Stimulated activated CD4-positive, alpha-beta T cell treated with anti-CD3 and anti-CD28 coated beads, Interleukin-1b, Interleukin-23, amount 100 ng/mL, for 24 hours (primary cell): ENCODE measurements at regions not wholly inside any gene's neighbourhood (a gene's known extent, or its start where the extent isn't known, plus 50 kb on each side); places are given as distances from the start of the nearest gene placed in this dataset.
"Not testable (repeated sequence)": the region's sequence is repeated elsewhere in the genome, so short reads cannot be mapped to it uniquely, and the experiment has no call there.

Source experiments
- DNase-seq, 4 experiments: peaks; one replicate each; pipeline ENCODE4 v3.0.0-alpha.2; 2020; ENCODE audit warnings: low read depth in 4 of 4, low spot score in 1 of 4

DNA sequence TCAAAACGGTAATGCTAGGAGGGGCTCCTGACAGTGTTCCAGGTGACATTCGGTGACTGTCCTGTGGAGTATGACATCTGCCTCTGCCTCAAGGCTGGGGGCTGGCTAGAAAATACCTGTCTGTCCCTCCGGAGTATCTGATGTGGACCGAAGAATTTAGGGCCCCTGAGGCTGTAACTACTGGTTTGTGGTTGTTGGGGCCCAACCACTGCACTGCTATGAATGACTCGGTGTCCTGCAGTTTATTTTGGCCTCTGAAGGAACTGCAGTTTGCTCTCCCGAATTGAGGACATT is 198.9 kb upstream of the CAND1 start:
- no peak for DNase-seq

DNA sequence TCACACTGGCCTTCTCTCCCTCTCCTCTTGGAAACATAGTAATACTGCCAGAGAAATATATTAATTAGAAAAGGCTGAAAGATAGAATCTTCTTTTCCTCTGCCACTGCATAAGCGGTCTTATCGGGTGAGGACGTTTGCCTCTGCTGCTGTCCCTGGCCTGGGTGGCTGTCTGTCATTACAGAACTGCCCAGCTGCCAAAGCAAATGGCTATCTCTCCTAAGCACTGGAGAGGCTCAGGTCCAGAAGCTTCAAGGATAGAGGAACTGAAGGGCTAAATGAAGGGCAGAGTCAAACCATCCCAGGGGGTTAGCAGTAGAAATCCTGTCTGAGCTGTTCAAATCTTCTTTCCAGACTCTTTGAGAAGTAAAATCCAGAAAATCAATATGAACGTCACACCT is 198.6 kb upstream of the CAND1 start:
- DNase-seq: no peak

DNA sequence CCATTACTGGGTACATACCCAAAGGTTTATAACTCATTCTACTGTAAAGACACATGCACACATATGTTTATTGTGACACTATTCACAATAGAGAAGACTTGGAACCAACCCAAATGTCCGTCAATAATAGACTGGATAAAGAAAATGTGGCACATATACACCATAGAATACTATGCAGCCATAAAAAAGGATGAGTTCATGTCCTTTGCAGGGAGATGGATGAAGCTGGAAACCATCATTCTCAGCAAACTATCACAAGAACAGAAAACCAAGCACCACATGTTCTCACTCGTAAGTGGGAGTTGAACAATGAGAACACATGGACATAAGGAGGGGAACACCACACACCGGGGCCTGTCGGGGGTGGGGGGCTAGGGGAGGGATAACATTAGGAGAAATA is 196.9 kb upstream of the CAND1 start:
- DNase-seq: not testable (repeated sequence)

DNA sequence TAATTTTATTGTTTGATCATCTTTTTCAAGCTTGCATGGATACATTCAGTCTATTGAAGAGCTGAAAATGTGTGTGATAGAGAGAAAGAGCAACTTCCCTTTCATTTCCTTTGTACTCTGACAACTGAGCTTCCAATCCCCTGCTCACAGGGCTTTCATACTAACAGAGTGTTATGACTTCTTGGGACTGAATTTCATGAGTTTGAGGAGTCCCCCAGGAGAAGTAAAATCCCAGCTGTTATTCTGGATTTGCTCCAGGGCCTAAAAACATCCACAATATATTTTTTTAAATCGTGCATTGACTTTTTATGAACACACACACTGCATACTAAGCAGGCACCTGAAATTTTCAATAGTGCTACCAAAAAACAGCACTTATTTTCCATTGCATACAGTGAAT is 195.8 kb upstream of the CAND1 start:
- no peak for DNase-seq

DNA sequence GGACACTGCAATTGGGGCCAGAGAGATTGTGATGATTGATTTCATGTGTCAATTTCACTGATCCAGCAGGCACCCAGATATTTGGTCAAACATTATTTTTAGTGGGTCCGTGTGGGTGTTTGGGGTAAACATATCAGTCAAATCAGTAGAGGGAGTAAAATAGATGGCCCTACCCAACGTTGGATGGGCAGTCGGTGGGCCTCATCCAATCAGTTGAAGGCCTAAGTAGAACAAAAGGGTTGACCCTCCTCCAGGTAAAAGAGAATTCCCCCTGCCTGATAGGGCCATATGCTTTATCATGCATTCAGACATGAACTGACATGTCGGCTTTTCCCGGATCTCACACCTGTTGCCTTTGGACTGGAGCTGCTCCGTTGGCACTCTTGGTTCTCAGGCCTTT is 195.1 kb upstream of the CAND1 start:
- DNase-seq: no peak

DNA sequence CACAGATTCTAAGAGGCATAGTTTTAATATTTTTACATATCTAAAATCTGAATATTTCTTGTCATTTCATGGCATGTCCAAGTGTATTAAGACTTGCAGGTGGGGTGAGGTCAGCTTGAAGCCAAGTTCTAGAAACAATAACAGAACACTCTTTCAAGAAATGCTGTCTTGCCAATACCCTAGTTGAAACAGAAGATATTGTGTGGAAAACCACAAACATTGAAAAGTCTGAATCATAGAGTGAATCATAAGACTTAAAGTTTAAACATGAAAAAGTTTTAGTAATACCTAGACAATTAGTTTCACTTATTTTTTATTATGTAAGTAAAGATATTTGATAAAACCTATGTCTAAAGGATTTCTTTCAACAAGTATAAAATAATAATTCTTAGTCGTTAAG is 191.5 kb upstream of the CAND1 start:
- no peak for DNase-seq

DNA sequence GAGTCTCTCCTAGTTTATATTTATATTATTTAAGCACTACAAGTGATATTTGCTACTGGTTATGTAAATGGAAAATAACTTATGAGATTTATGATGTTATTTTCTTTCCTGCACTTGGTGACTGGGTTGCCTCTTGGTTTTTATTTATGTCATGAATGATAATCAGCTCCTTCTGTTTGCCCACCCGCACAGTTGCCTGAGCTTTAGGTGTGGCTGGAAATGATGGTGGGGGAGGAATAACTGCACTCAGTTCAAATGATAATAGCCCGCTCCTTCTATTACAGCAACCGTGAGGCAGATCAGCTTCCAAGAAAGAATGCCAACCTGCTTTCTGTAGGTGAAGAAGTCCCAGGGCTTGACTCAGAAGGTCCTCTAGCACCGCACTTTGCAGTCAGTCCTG is 190.2 kb upstream of the CAND1 start:
- DNase-seq: no peak

DNA sequence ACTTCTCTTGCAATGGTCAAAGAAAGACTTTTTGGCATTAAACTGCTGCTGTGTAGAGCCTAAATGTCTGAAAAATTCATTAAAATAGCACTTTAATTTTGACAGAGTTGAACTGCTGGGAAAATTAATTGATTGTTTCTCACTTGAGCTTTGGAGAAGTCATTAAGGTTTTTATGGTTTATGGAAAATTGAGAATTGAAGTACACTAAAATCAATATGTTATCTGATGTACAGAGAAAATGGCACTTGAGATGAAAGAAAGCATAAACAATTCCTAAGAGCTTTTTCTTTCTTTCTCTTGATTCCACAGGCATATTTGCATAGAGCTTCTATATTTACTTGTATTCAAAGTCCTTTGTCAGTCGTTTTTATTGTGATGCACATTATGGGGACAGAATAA is 188.5 kb upstream of the CAND1 start:
- no peak for DNase-seq

DNA sequence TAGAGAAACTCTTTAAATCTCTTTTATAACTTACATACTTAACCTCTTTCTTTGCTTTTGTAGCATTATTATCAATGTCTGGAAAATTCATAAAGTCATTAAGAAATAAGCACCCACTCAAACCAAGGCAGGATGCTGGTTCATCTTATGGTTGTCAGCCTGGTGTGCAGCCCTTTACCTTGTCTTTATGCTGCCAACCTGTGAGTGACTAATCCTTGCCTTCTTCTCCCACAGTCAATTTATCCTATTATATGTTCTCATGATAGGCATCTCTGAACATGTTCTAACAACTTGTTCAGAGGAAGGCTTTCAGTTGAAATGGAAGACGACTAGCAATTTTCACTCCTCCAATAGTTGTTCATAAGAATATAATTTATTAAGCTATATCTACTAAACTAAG is 186.9 kb upstream of the CAND1 start:
- no peak for DNase-seq

DNA sequence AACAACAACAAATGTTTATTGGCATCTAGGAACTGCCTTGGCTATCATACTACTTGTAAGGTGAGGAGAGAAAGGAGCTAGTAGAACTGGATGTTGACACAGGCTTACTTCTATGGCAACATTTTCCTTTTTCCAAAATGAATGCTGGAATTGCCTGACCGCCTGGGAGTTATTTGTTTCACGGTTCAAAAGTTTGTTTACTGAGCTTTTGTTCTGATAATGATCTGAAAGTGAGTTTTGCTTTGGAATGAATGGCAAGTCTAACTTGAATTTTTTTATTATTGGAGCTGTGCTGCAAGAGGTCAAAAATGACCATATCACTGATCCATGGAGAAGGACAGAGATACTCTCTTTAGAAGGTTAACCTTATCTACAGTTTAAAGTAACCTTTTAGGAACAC is 183.5 kb upstream of the CAND1 start:
- DNase-seq: no peak

DNA sequence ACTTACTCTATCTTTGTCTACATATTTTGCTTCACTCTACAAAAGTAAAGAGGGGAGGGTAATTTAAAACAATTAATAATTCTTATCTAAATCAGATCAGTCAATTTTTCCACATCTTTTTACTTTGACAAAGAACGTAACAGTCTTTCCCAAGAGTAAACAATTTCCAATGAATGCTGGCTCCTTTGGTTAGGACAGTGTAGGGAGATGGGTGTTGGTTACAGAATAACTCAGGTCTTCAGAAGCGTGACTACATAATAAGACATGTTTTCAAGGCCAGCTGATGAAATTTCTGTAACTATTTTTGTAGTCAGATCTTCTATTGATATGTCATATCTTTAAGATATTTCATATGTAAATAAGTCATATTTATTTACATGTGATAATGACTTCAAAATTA is 183.0 kb upstream of the CAND1 start:
- no peak for DNase-seq

DNA sequence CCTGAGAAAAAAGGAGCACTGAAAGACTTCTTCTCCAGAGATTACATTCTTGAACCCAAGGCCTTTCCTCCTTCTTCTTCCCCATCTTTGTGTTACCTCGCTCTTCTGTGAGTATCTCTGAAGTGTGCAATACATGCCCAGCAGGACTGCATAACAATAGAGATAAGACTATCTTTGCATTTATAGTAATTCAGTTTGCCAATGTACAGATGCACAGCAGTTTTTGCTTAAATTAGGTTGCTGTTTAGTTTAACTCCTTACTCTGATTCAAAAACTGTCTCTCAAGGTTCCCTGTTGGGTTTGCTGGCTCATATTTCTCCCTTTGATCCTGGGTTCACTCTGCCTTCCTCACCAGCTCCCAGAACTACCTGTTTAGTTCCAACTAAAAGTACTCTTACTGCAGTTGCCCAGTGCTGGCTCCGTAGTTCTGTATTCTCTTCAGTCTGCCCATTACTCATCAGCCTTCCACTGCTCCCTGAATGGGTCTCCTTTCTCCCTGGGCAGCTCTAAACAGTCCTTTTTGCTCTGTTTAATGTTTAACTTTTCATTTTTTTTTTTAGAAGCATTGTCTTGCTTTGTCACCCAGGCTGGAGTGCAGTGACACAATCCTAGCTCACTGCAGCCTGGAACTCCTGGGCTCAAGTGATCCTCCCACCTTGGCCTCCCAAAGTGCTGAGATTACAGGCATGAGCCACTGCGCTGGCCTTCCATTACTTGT is 180.6 kb upstream of the CAND1 start:
- DNase-seq: no peak

DNA sequence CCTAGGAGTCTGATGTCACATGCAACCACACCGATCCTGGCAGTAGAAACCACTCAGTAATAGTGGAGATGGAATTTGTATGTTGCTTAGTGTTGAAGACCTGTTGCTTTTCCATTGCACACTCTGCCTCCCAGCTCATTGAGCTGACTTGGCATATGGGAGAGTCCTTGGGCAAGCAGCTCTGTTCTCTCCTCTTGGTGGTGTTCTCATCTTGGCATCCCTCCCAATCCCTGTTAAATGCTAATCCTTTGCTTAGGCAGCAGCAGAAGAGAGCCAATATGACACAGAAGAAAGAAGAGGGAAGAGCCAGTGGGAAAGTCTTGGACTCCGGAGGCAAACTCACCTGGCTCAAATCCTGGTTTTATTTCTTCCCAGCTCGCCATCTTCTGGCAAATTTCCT is 178.0 kb upstream of the CAND1 start:
- DNase-seq: no peak

DNA sequence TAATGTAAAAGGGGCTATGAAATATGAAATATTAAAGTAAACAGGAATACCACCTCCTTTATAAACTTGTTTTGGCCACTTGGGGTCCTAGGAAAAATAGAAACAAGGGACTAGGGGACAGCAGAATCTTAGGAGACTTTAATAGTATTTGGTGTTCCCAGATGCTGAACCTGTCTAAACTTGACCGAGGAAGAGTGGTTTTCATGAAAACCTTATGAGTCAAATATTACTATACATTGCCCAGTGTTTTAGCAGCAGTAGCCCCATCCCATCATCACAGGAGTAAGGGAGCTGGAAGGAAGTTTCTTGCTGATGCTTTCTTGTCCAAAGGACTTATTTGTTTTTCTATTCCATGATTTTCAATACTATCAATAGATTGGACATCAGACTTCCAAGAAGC is 177.5 kb upstream of the CAND1 start:
- no peak for DNase-seq

DNA sequence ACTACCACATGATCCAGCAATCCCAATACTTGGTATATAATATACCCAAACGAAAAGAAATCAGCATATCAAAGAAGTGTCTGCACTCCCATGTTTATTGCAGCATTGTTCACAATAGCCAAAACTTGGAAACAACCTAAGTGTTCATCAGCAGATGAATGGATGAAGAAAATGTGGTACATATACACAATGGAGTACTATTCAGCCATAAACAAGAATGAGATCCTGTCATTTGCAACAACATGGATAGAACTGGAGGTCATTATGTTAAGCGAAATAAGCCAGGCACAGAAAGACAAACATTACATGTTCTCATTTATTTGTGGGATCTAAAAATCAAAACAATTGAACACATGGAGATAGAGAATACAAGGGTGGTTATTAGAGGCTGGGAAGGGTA is 176.2 kb upstream of the CAND1 start:
- DNase-seq: not testable (repeated sequence)

DNA sequence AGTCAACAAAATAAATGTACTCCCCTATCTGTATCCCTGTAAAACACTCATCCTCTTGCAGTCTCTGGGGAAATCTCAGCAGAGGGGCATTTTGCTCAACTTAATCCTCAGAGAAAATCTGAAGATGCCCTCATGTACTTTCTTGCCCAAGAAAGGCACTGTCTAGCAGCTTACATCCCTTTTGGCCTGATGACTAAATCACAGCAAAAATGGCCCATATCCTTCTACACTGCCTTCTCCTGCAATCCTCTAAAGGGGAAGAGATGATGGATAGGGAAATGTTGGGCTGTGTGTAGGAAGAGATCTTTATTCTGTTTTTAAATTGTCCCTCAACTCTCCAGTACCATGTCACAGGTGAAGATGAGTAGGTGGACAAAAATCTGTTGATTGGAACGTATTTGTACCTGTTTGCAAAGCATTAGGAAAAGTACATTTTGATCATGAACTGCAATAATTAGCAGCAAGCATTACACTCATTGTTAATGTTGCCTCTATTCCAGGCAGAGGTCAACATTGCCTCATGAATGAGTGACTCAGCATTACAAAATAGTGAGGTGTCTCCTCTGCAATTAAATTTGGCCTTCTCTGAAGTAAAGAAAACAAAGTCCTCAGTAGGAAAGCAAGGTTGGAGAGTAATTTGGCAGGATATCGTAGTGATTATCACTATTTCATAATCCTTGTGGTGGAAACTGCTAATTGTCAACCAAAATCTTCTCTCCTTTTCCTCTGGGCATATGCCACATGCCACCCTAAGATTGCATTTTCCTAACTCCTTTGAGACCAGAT is 172.4 kb upstream of the CAND1 start:
- no peak for DNase-seq

DNA sequence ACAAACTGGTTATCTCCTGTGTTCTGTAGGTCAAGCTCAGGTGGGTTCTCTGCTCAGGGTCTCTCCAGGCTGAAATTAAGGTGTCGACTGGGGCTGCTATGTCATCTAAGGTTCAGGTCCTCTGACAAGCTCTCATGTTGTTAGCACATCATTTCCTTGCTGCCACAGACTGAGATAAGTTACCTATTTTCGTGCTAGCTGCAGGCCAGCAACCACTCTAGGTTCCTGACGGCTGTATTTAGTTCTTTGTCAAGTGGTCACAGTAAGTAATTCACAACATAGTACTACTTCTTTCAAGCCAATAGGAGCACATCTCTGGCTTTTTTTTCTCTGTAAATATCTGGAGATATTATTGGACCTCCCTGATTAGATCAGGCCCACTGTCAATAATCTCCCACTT is 169.3 kb upstream of the CAND1 start:
- no peak for DNase-seq

DNA sequence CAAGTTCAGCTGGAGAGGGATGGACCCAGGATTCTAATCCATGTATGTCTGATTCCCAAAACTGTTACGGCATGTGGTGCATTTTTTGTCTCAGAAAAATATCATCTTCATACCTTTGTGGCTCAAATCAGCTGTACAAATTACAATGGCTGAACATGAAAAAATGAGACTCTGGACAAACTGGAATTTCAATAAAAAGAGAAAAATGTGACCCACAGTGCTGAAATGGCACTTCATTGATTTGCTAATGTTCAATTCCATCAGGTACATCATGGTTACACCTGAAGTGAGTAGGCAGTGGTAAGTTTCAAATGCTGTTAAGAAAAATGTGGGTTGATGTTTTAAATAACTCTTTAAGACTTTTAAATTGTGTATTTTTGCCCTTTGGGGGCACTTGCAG is 165.6 kb upstream of the CAND1 start:
- no peak for DNase-seq

DNA sequence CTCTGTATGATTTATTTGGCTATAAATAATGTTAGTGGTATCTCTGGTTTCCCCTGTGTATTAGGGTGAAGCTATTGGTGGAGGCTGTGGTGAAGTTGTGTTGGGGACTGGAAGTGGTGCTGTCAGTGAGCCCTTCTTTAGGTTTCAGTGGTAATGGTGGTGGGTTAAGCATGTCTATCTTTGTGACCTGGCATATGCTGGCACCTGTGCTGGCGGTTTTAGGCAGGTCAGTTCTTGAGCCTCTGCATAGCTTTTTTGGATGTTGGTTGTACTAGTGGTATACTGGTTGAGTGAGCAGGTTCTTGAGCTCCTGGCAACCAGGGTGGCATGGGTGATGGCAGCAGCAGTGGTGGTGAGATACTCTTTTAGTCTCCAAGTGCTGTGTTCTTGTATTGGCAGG is 161.9 kb upstream of the CAND1 start:
- DNase-seq: no peak

DNA sequence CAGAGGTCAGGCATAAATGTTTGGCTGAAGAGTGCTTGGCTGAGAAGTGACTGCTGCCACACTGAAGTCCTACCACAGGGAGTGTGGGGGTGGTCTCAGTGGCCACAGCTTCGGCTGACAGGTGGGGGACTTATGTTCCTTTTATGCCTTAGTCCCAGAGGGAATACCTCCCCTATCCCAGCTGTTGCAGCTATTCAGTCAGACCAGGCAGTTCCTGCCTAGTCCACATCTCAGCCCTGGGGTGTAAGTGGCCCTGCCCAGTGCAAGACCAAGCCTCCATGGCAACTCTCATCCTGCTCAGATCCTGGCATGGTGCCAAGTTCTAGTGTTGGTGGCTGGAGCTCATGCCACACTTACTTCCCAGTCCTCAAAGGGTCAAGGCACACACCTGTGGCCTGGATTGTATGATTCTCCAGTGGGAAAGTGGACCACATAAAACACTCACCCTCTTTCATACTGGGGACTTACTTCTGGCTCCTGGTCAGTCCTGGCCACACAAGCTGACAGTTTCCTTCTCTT is 161.3 kb upstream of the CAND1 start:
- no peak for DNase-seq

DNA sequence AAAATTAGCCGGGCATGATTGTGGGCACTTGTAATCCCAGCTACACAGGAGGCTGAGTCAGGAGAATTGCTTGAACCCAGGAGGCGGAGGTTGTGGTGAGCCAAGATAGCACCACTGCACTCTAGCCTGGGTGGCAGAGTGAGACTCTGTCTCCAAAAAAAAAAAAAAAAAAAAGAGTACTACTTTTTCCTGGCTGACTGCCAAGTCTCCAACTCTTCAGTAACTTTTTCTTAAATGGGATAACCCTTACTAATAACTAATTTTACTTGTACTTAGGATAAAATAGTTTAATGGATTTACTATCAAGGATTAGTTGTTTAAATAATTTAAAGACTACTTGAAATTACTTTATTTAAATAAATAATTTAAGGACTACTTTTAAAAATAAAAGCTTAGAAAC is 158.8 kb upstream of the CAND1 start:
- not testable (repeated sequence) for DNase-seq

DNA sequence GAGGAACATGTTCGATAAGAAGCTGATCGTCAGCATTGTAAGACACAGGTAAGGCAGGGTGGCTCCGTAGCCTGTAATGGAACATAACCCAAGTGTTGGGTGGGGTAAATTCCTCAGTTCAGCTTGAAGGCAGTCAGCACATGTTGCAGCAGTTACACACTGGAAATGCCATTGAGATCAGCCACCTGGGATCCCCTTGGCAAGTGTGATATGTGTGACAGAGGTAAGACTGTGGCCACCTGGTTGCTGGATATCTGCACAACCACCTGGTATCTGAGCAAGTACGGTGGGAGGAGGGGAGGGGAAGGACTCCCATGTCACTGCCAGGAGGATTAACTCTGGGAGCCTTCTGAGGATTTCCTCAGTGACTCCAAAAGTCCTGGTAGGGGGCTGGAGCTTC is 158.0 kb upstream of the CAND1 start:
- DNase-seq: no peak

DNA sequence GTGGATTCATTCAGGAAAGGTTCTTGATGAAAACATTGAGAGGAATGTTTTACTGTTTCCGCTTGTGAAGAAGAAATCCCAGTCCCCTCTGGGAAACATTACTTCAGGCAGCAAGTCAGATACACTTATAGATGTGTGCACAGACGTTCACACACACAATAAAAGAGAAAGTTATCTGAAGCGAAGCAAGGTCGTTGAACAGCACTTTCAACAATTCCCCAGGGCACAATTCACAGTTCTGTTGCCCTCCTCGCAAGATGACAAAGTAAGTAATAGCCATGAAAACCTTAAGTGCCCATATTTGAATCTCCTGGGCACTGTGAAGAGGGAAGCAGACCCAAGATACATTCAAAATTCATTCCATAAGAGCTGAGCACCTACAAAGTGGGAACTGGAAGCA is 156.6 kb upstream of the CAND1 start:
- no peak for DNase-seq
